ENCODE measurements at regions not wholly inside any gene's neighbourhood (a gene's known extent, or its start where the extent isn't known, plus 50 kb on each side); places are given as distances from the start of the nearest gene placed in this dataset.

DNA sequence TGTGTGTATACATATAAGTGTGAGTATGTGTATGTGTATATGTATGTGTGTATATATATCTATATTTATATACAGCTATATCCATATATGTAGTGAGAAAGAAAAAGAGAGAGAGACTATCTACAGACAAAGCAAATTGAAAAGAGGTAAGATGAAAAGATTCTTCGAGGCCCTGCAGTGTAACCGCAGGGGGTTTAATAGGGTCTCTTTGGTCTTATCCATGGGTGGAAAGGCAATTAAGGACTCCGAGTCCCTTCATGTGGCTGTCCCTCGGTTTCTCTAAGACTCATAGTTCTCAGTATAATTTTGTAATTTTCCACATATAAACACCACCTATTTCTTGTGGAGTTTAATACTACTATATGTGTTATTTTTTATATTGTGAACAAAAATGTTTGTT is 50.6 kb upstream of the JAZF1 start:
- no peak for DNase-seq (ENCODE audit: low spot score)
- no peak for ATAC-seq (ENCODE audit: low FRiP score)
- TF ChIP-seq, protein P1, sequence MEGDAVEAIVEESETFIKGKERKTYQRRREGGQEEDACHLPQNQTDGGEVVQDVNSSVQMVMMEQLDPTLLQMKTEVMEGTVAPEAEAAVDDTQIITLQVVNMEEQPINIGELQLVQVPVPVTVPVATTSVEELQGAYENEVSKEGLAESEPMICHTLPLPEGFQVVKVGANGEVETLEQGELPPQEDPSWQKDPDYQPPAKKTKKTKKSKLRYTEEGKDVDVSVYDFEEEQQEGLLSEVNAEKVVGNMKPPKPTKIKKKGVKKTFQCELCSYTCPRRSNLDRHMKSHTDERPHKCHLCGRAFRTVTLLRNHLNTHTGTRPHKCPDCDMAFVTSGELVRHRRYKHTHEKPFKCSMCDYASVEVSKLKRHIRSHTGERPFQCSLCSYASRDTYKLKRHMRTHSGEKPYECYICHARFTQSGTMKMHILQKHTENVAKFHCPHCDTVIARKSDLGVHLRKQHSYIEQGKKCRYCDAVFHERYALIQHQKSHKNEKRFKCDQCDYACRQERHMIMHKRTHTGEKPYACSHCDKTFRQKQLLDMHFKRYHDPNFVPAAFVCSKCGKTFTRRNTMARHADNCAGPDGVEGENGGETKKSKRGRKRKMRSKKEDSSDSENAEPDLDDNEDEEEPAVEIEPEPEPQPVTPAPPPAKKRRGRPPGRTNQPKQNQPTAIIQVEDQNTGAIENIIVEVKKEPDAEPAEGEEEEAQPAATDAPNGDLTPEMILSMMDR (IDR thresholded peaks at IDR 0.05), result no peak

DNA sequence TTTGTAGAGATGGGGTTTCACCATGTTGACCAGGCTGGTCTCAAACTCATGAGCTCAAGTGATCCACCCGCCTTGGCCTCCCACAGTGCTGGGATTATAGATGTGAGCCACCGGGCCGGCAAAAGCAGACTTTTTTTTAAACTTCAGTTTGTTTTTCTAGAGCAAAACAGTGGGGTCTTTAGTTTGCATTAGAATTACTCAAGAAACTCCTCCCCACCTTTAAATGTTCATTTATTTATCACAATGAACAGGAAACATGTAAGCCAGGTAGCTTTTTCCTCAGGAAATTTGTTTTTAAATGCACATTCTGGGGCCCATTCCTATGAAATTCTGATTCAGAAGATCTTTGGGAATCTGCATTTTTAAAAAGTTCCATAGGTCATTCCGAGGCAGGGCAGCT is 56.0 kb upstream of the JAZF1 start:
- ATAC-seq (ENCODE audit: low FRiP score), result no peak
- TF ChIP-seq, protein P1 (IDR thresholded peaks at IDR 0.05), result no peak

DNA sequence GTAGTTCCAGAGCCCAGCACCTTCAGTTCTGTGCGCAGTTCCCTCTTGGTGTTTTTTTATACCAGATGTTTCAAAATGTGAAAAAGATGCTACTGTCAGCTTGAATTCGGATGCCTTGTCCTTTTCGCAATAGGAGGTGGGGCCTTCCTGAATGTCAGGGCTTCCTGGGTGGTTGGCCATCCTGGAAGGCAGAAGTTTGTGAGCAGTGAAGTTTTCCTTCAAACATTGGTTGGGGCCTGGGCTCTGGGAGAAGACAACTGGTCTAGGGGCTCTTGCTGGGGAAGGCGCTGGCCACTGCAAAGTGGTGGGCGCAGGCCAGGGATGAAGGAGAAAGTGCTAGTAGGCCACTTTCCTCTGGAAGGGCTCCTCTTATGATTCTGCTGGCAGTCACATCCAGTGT is 56.8 kb upstream of the JAZF1 start:
- DNase-seq (ENCODE audit: low spot score) (no peak), ATAC-seq (ENCODE audit: low FRiP score) (no peak)
- TF ChIP-seq, protein P1 (IDR thresholded peaks at IDR 0.05), result no peak

More for the DNA sequence above, 56.0 kb upstream of the JAZF1 start:
- no peak for DNase-seq (ENCODE audit: low spot score)

DNA sequence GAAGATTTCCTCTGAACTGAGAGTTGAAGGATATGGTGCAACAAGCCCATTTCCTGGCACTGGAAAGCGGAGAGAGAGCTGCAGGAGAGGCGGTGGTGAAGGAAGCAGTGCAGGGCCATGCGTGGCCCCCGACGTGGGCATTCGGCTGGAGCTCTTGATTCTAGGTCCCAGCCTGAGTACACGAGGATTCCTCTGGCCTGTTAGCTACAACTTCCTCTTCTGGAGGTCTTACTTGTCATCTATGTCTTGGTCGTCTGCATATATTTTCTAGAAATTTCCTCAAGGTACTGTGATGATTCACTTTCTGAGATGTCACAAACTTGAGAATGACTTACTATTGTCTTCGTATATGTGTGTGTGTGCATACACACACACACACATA is 59.2 kb upstream of the JAZF1 start:
- DNase-seq (ENCODE audit: low spot score), result no peak
- ATAC-seq (ENCODE audit: low FRiP score), result no peak
- TF ChIP-seq, protein P1 (IDR thresholded peaks at IDR 0.05), result no peak

DNA sequence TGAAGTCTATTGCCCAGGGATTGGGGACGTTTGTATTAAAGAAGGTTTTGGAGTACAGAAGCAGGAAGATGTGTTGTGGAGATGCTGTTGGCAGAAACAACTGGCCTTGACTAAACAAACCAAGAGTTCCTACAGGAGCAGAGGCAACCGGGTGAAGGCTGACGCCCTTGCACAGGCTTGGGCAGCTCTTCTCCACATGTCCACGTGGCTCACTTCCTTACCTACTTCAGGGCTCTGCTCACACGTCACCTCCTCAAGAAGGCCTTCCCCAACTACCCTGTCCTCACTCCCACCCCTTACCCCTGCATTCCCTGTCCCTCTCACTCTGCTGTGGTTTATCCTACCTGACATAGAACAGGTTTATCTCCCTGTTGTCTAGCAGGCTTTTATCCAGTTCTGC is 59.9 kb upstream of the JAZF1 start:
- TF ChIP-seq, protein P1 (IDR thresholded peaks at IDR 0.05), result no peak
- ATAC-seq (ENCODE audit: low FRiP score) (no peak), DNase-seq (ENCODE audit: low spot score) (no peak)

DNA sequence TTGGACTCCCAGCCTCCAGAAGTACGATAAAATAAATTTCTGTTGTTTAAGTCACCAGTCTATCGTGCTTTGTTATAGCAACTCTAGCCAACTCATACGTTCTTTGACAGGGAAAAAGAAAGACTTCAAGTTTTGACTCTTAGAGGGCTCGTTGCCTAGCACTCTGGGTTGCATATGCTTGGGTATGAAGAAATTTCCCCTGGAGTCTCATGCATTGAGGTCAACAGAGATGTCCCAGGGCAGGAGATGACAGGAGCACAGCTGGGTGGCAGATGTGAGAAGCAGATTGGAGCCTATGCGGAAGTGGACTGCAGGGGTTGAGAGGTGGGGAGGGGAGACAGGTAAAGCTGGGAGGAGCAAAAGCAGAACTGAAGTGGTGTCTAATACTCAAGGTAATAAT is 63.3 kb upstream of the JAZF1 start:
- DNase-seq (ENCODE audit: low spot score) (no peak), ATAC-seq (ENCODE audit: low FRiP score) (no peak)
- TF ChIP-seq, protein P1 (IDR thresholded peaks at IDR 0.05), result no peak

DNA sequence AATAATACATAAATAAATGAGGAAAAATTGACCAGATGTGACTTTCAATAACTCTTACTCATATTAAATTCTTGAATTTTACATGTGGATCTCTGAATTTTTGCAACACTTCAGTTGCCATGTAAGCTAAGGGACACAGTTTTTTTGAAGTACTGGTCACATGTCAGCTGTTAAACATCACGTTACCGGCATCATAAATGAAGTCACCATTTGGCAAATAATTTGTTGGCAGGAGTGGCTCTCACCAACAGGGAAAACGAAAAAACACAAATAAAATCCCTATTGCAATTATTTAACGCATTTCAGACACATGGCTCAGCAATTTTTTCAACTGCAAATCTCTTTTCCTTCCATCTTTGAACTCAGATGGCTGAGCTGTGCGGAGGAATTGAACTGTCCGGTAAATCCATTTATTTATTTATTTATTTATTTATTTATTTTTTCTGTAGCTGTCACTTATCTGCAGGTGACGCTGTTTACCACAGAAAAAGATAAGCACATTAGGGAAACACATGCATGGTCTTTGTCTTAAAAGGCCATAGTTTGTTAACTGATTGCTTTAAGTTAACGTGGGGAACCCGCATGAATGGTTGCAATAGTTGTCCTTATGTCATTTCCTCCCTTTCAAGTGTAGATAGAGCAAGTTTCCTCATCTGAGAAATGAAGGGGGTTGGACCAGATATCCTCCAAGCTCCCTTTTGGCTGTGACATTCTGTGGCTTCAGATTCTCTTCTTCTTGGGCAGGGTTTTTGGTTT is 64.7 kb upstream of the JAZF1 start:
- no peak for DNase-seq (ENCODE audit: low spot score)
- TF ChIP-seq, protein P1 (IDR thresholded peaks at IDR 0.05), result no peak
- ATAC-seq (ENCODE audit: low FRiP score), result no peak
